ENCODE measurements at regions not wholly inside any gene's neighbourhood (a gene's known extent, or its start where the extent isn't known, plus 50 kb on each side); places are given as distances from the start of the nearest gene placed in this dataset.

DNA sequence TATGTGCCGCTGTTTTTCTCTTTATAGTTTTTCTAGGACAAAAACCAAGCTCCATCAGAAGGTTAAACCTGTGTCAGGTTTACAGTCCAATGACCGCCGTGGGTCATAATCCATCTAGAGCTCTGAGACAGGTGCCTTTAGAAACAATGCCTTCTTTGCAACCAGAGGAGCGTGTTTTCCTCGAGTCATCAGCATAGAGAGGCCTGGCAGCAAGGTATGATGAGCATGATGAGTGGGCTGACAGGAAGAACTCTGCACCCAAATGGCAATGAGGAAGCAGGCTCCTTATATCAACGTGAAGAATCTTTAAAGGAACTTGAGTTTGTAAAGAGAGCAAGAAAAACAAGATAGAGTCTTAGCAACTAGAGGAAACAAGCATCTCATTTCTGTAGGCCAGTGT lies 60.5 kb upstream of the NUDT4 start:
- no peak overlapping the region for H2AK9ac ChIP-seq (replicated peaks; ENCODE audit: low read depth, low read length, poor library complexity)
- no peak overlapping the region for H3K23ac ChIP-seq (ENCODE audit: low read depth, low read length)
- no peaks in the 10 kb centered on the region for H3K79me1 ChIP-seq (ENCODE audit: low read depth in 1 of 2, low read length in 2 of 2)
- TF ChIP-seq, protein P1, sequence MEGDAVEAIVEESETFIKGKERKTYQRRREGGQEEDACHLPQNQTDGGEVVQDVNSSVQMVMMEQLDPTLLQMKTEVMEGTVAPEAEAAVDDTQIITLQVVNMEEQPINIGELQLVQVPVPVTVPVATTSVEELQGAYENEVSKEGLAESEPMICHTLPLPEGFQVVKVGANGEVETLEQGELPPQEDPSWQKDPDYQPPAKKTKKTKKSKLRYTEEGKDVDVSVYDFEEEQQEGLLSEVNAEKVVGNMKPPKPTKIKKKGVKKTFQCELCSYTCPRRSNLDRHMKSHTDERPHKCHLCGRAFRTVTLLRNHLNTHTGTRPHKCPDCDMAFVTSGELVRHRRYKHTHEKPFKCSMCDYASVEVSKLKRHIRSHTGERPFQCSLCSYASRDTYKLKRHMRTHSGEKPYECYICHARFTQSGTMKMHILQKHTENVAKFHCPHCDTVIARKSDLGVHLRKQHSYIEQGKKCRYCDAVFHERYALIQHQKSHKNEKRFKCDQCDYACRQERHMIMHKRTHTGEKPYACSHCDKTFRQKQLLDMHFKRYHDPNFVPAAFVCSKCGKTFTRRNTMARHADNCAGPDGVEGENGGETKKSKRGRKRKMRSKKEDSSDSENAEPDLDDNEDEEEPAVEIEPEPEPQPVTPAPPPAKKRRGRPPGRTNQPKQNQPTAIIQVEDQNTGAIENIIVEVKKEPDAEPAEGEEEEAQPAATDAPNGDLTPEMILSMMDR (conservative IDR thresholded peaks at IDR 0.05; ENCODE audit: low read depth, low read length): no peak
- TF ChIP-seq RAD21 (IDR thresholded peaks at IDR 0.05; ENCODE audit: low read length): no peak
- TF ChIP-seq CHD1 (IDR thresholded peaks at IDR 0.05; ENCODE audit: low read depth, low read length): no peak
- TF ChIP-seq, protein P2, sequence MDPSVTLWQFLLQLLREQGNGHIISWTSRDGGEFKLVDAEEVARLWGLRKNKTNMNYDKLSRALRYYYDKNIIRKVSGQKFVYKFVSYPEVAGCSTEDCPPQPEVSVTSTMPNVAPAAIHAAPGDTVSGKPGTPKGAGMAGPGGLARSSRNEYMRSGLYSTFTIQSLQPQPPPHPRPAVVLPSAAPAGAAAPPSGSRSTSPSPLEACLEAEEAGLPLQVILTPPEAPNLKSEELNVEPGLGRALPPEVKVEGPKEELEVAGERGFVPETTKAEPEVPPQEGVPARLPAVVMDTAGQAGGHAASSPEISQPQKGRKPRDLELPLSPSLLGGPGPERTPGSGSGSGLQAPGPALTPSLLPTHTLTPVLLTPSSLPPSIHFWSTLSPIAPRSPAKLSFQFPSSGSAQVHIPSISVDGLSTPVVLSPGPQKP (IDR thresholded peaks at IDR 0.05; ENCODE audit: borderline replicate concordance, low read depth, low read length): no peak
- TF ChIP-seq SMC3 (IDR thresholded peaks at IDR 0.05; ENCODE audit: low read depth, low read length): no peak
- TF ChIP-seq, protein P3, sequence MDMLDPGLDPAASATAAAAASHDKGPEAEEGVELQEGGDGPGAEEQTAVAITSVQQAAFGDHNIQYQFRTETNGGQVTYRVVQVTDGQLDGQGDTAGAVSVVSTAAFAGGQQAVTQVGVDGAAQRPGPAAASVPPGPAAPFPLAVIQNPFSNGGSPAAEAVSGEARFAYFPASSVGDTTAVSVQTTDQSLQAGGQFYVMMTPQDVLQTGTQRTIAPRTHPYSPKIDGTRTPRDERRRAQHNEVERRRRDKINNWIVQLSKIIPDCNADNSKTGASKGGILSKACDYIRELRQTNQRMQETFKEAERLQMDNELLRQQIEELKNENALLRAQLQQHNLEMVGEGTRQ (IDR thresholded peaks at IDR 0.05; ENCODE audit: low read depth, low read length): no peak
- TF ChIP-seq MAFK (IDR thresholded peaks at IDR 0.05; ENCODE audit: low read depth, low read length): no peak
- TF ChIP-seq NFE2L2 (IDR thresholded peaks at IDR 0.05; ENCODE audit: low read depth, low read length): no peak
- no peak for TF ChIP-seq MXI1 (IDR thresholded peaks at IDR 0.05; ENCODE audit: borderline replicate concordance, low read depth, low read length)
- TF ChIP-seq MAZ (IDR thresholded peaks at IDR 0.05; ENCODE audit: borderline replicate concordance, low read depth, low read length): no peak
- TF ChIP-seq CEBPB (IDR thresholded peaks at IDR 0.05; ENCODE audit: low read depth, low read length): no peak
- no peak for TF ChIP-seq POLR2A (IDR thresholded peaks at IDR 0.05; ENCODE audit: low read depth, low read length)
- TF ChIP-seq BHLHE40 (IDR thresholded peaks at IDR 0.05; ENCODE audit: low read depth, low read length): no peak
- H2BK15ac ChIP-seq (ENCODE audit: low read depth, low read length): no peak overlapping the region
- no peaks in the 10 kb centered on the region for H3K9me1 ChIP-seq (ENCODE audit: insufficient read depth, low read length)
- H3K4me1 ChIP-seq (ENCODE audit: control insufficient read depth, insufficient read depth, low read length): no peaks in the 10 kb centered on the region; the same call in 1 of the 2 replicates
- intact Hi-C loops (cut with micrococcal nuclease) (no loop called here), in situ Hi-C loops (cut with MboI; ENCODE audit: low sequenced_read_pairs) (no loop called here), dilution Hi-C loops (cut with HindIII; ENCODE audit: low sequenced_read_pairs, unreplicated experiment) (no loop called here)
- no peak overlapping the region for H3K4me3 ChIP-seq (ENCODE audit: insufficient read depth, low read depth, low read length)
- no peak overlapping the region for H3K4me2 ChIP-seq (ENCODE audit: low read depth, low read length)
- no TSS peak for BruUV-seq (replicated peaks)
- H3K27ac ChIP-seq (ENCODE audit: insufficient read depth, low read length): no peak overlapping the region
- DNase-seq: no peak
- no peaks in the 10 kb centered on the region for H3K36me3 ChIP-seq (ENCODE audit: control insufficient read depth, insufficient read depth, low read length)
- H3K56ac ChIP-seq (ENCODE audit: extremely low read depth, insufficient read depth, low read length): no peak overlapping the region
- H3K9ac ChIP-seq (ENCODE audit: low read depth, low read length): no peak overlapping the region
- no peak overlapping the region for H4K8ac ChIP-seq (ENCODE audit: low read depth in 2 of 2, low read length in 2 of 2)
- no peak overlapping the region for H3K14ac ChIP-seq (replicated peaks; ENCODE audit: low read depth, low read length)
- ChIA-PET POLR2A (ENCODE audit: unreplicated experiment) (no interaction called here), CTCF (interaction anchor here (1.2 kb wide), 1 partner anchor 20 kb away, joined by 3 read pairs; no protein-coding TSS in a partner anchor)
- H4K20me1 ChIP-seq (ENCODE audit: insufficient read depth, low read length): no peaks in the 10 kb centered on the region
- no peak for ATAC-seq (ENCODE audit: low read depth)
- H4K91ac ChIP-seq (ENCODE audit: insufficient read depth, low read depth, low read length): no peak overlapping the region
- no CpG with 5 or more reads among the region's 6 CpGs for WGBS, 2 experiments (ENCODE audit: extremely low coverage in 2 of 2, insufficient read length in 1 of 2)
- H3K9me3 ChIP-seq (ENCODE audit: control insufficient read depth, insufficient read depth, low read length): no peaks in the 10 kb centered on the region
- H2BK120ac ChIP-seq (ENCODE audit: low read depth, low read length): no peak overlapping the region
- no peak overlapping the region for H3K18ac ChIP-seq (ENCODE audit: low read depth, low read length)
- H2BK20ac ChIP-seq (ENCODE audit: low read depth, low read length): no peak overlapping the region
- no peak overlapping the region for H2AFZ ChIP-seq (replicated peaks; ENCODE audit: low read length, poor library complexity)
- H4K5ac ChIP-seq (ENCODE audit: low read depth, low read length): no peak overlapping the region
- H3K4ac ChIP-seq (ENCODE audit: low read depth, low read length): no peak overlapping the region
- no peak overlapping the region for H2BK5ac ChIP-seq (ENCODE audit: low read depth, low read length, poor library complexity, severe bottlenecking)
- no peak overlapping the region for H2AK5ac ChIP-seq (ENCODE audit: low read depth, low read length)
- no peaks in the 10 kb centered on the region for H3K27me3 ChIP-seq (ENCODE audit: control insufficient read depth, insufficient read depth, low read length)

Measured in IMR-90 (cell line).